H1 (cell line): ENCODE measurements at regions not wholly inside any gene's neighbourhood (a gene's known extent, or its start where the extent isn't known, plus 50 kb on each side); places are given as distances from the start of the nearest gene placed in this dataset.

Experiments
- CTCF ChIA-PET: fragments of 300-600 bp; sonication (Branson Sonifier 250); formaldehyde crosslinking; loops from one replicate; lab custom pipeline; 2021; ENCODE audit not compliant: partially characterized antibody; lab: Charles Lee
- POLR2A ChIA-PET: fragments of 300-600 bp; sonication (Branson Sonifier 250); formaldehyde crosslinking; loops from one replicate; lab custom pipeline; 2021; ENCODE audit warnings: inconsistent platforms; ENCODE audit not compliant: partially characterized antibody; lab: Charles Lee
- DNase-seq, 2 experiments: peaks; one replicate each; pipeline versions ENCODE4 v3.0.0 to v3.0.0-alpha.2; 2010 to 2022; ENCODE audit warnings: low spot score in 2 of 2, low read depth in 1 of 2, mixed read lengths in 1 of 2
- FAIRE-seq: peaks from 2 replicates; lab custom pipeline; 2011; peaks lifted over from hg19 to GRCh38; lab: Jason Lieb, UNC
- H2AFZ ChIP-seq: 2 replicates; pipeline ENCODE4 v1.8.1; 2012; ENCODE audit warnings: low read length, inconsistent platforms
- H2AK5ac ChIP-seq: 2 replicates; pipeline ENCODE4 v1.6.1; 2013; ENCODE audit warnings: low read depth, low read length
- H2BK120ac ChIP-seq: replicated peaks from 2 replicates; pipeline ENCODE3; 2013; ENCODE audit warnings: low read depth, low read length, inconsistent platforms
- H2BK12ac ChIP-seq: 2 replicates; pipeline ENCODE4 v1.6.1; 2013; ENCODE audit warnings: low read depth, low read length
- H2BK15ac ChIP-seq: 2 replicates; pipeline ENCODE4 v1.6.1; 2013; ENCODE audit warnings: low read length
- H2BK20ac ChIP-seq: 2 replicates; pipeline ENCODE4 v1.6.1; 2013; ENCODE audit warnings: low read length
- H2BK5ac ChIP-seq: 2 replicates; pipeline ENCODE4 v1.6.1; 2013; ENCODE audit warnings: low read depth, low read length
- H3K14ac ChIP-seq: 2 replicates; pipeline ENCODE4 v1.6.1; 2013; ENCODE audit warnings: inconsistent platforms; ENCODE audit not compliant: insufficient read length
- H3K18ac ChIP-seq: 2 replicates; pipeline ENCODE4 v1.6.1; 2013; ENCODE audit warnings: low read length; ENCODE audit errors: extremely low read depth
- H3K23ac ChIP-seq: 2 replicates; pipeline ENCODE4 v1.6.1; 2013; ENCODE audit warnings: inconsistent platforms; ENCODE audit not compliant: insufficient read length
- H3K23me2 ChIP-seq: 2 replicates; pipeline ENCODE4 v1.6.1; 2013; ENCODE audit warnings: low read depth, low read length
- H3K27ac ChIP-seq: 2 replicates; pipeline ENCODE4 v1.6.1; 2011; ENCODE audit warnings: low read depth, low read length, inconsistent platforms
- H3K27me3 ChIP-seq, 4 experiments: replicated peaks in 1 of 4; 1 replicate in 1 of 4; 2 replicates in 3 of 4; pipeline versions ENCODE4 v1.6.1 to v1.8.1; 2011 to 2013; ENCODE audit warnings: low read length in 3 of 4, mild to moderate bottlenecking in 3 of 4, inconsistent platforms in 2 of 4, mixed read lengths in 2 of 4, moderate library complexity in 1 of 4; ENCODE audit not compliant: control insufficient read depth in 3 of 4, insufficient read depth in 3 of 4; ENCODE audit errors: extremely low read depth in 1 of 4
- H3K36me3 ChIP-seq, 4 experiments: 2 replicates each; pipeline versions ENCODE4 v1.6.1 to v1.8.1; 2011 to 2013; ENCODE audit warnings: mild to moderate bottlenecking in 4 of 4, low read length in 3 of 4, moderate library complexity in 2 of 4, control low read depth in 1 of 4, inconsistent platforms in 1 of 4; ENCODE audit not compliant: insufficient read depth in 4 of 4, control insufficient read depth in 2 of 4
- H3K4ac ChIP-seq: replicated peaks from 2 replicates; pipeline ENCODE3; 2013; ENCODE audit warnings: low read length, low read depth, mixed read lengths, inconsistent platforms; ENCODE audit not compliant: insufficient read length
- H3K4me1 ChIP-seq, 4 experiments: replicated peaks in 1 of 4; 1 replicate in 1 of 4; 2 replicates in 3 of 4; pipeline versions ENCODE4 v1.6.1 to v1.8.1; 2011 to 2013; ENCODE audit warnings: low read length in 3 of 4, inconsistent platforms in 2 of 4, mixed read lengths in 1 of 4; ENCODE audit not compliant: insufficient read depth in 4 of 4, control insufficient read depth in 3 of 4
- H3K4me2 ChIP-seq, 2 experiments: 2 replicates each; pipeline versions ENCODE4 v1.6.1 to v1.8.1; 2011 to 2013; ENCODE audit warnings: low read depth in 2 of 2, low read length in 2 of 2, control low read depth in 1 of 2, inconsistent platforms in 1 of 2, mild to moderate bottlenecking in 1 of 2; ENCODE audit not compliant: insufficient read depth in 1 of 2
- H3K4me3 ChIP-seq, 4 experiments: fragments of 200-600, 300-600 bp in 1 of 4; sonication (generic), shearing (Covaris generic), sonication (Bioruptor Twin) in 1 of 4; 2 replicates each; pipeline versions ENCODE4 v1.5.1 to v1.8.1; 2011 to 2016; ENCODE audit warnings: low read length in 4 of 4, low read depth in 3 of 4, control low read depth in 2 of 4, inconsistent platforms in 2 of 4, mild to moderate bottlenecking in 2 of 4, mixed read lengths in 1 of 4, moderate library complexity in 1 of 4; ENCODE audit not compliant: insufficient read depth in 2 of 4; ENCODE audit errors: extremely low read depth in 1 of 4
- H3K56ac ChIP-seq: replicated peaks from 2 replicates; pipeline ENCODE3; 2013; ENCODE audit warnings: low read depth, mild to moderate bottlenecking, mixed read lengths, low read length, inconsistent platforms; ENCODE audit not compliant: insufficient read length
- H3K79me1 ChIP-seq: 2 replicates; pipeline ENCODE4 v1.6.1; 2013; ENCODE audit warnings: low read depth, low read length, control low read depth
- H3K79me2 ChIP-seq, 2 experiments: 2 replicates each; pipeline versions ENCODE4 v1.6.1 to v1.8.1; 2012 to 2013; ENCODE audit warnings: low read length in 2 of 2, mild to moderate bottlenecking in 2 of 2, inconsistent platforms in 1 of 2; ENCODE audit not compliant: insufficient read depth in 2 of 2, control insufficient read depth in 1 of 2
- H3K9ac ChIP-seq, 4 experiments: replicated peaks in 1 of 4; 1 replicate in 1 of 4; 2 replicates in 3 of 4; pipeline versions ENCODE4 v1.6.1 to v1.8.1; 2011 to 2013; ENCODE audit warnings: low read depth in 3 of 4, low read length in 3 of 4, control low read depth in 2 of 4, mild to moderate bottlenecking in 2 of 4, moderate library complexity in 2 of 4, inconsistent platforms in 1 of 4; ENCODE audit errors: extremely low read depth in 1 of 4
- H3K9me3 ChIP-seq, 2 experiments: 2 replicates each; pipeline versions ENCODE4 v1.6.1 to v1.8.1; 2012 to 2013; ENCODE audit warnings: mild to moderate bottlenecking in 2 of 2, moderate library complexity in 2 of 2, control low read depth in 1 of 2, inconsistent platforms in 1 of 2, low read depth in 1 of 2, low read length in 1 of 2, mixed read lengths in 1 of 2; ENCODE audit not compliant: insufficient read depth in 2 of 2
- H4K20me1 ChIP-seq, 2 experiments: replicated peaks in 1 of 2; 2 replicates each; pipeline versions ENCODE3 to v1.8.1; 2011 to 2013; ENCODE audit warnings: inconsistent platforms in 2 of 2, low read length in 2 of 2, mild to moderate bottlenecking in 1 of 2; ENCODE audit not compliant: insufficient read depth in 2 of 2, control insufficient read depth in 1 of 2
- H4K5ac ChIP-seq: 2 replicates; pipeline ENCODE4 v1.6.1; 2013; ENCODE audit warnings: low read length, low read depth, mixed read lengths, inconsistent platforms; ENCODE audit not compliant: insufficient read length
- H4K8ac ChIP-seq: 2 replicates; pipeline ENCODE4 v1.8.0; 2013; ENCODE audit warnings: mild to moderate bottlenecking, moderate library complexity, low read length, inconsistent platforms; ENCODE audit not compliant: insufficient read depth; ENCODE audit errors: extremely low read depth
- H4K91ac ChIP-seq: replicated peaks from 2 replicates; pipeline ENCODE3; 2013; ENCODE audit warnings: low read length, mixed read lengths, inconsistent platforms; ENCODE audit not compliant: insufficient read length
- ASH2L ChIP-seq: fragments of 200-600, 300-600 bp; sonication (generic); IDR thresholded peaks from one replicate; pipeline ENCODE4 v1.7.1; 2017; ENCODE audit warnings: low read length
- CEBPB ChIP-seq: IDR thresholded peaks from 2 replicates; pipeline ENCODE4 v1.6.1; 2012; ENCODE audit warnings: low read depth, low read length
- E2F6 ChIP-seq: IDR thresholded peaks from 2 replicates; pipeline ENCODE4 v1.6.1; 2012; ENCODE audit warnings: inconsistent platforms
- GTF2F1 ChIP-seq: IDR thresholded peaks from 2 replicates; pipeline ENCODE4 v1.6.1; 2012; ENCODE audit warnings: low read depth, low read length, improper control_type of control experiment, borderline replicate concordance
- HDAC2 ChIP-seq, 2 experiments: fragments of 300-600 bp in 1 of 2; sonication (generic) in 1 of 2; IDR thresholded peaks; 2 replicates each; pipeline ENCODE4 v1.6.1; 2011 to 2012; ENCODE audit warnings: low read depth in 2 of 2, low read length in 2 of 2, mild to moderate bottlenecking in 2 of 2, moderate library complexity in 2 of 2, borderline replicate concordance in 1 of 2, inconsistent platforms in 1 of 2
- HDAC6 ChIP-seq: IDR thresholded peaks from one replicate; pipeline ENCODE4 v1.7.1; 2012; ENCODE audit warnings: low read depth, mild to moderate bottlenecking, inconsistent platforms, low read length, moderate library complexity
- MAFK ChIP-seq: IDR thresholded peaks from 2 replicates; pipeline ENCODE4 v1.6.1; 2012; ENCODE audit warnings: low read depth, mild to moderate bottlenecking, improper control_type of control experiment, low read length
- NRF1 ChIP-seq: IDR thresholded peaks from 2 replicates; pipeline ENCODE4 v1.6.1; 2011; ENCODE audit warnings: mild to moderate bottlenecking, low read depth, low read length, improper control_type of control experiment
- SIN3A ChIP-seq, 2 experiments: IDR thresholded peaks in 1 of 2; conservative IDR thresholded peaks in 1 of 2; 2 replicates each; pipeline ENCODE4 v1.6.1; 2011 to 2012; ENCODE audit warnings: low read length in 2 of 2, improper control_type of control experiment in 1 of 2, low read depth in 1 of 2, mild to moderate bottlenecking in 1 of 2
- SP1 ChIP-seq: IDR thresholded peaks from 2 replicates; pipeline ENCODE4 v1.6.1; 2011; ENCODE audit warnings: low read depth, low read length
- TAF7 ChIP-seq: optimal IDR thresholded peaks from 2 replicates; pipeline ENCODE3; 2011; ENCODE audit warnings: low read depth, mild to moderate bottlenecking, inconsistent platforms, low read length, moderate library complexity, borderline replicate concordance
- TBP ChIP-seq: IDR thresholded peaks from 2 replicates; pipeline ENCODE4 v1.6.1; 2011; ENCODE audit warnings: low read depth, low read length, improper control_type of control experiment
- TCF12 ChIP-seq: IDR thresholded peaks from 2 replicates; pipeline ENCODE4 v1.6.1; 2011; ENCODE audit warnings: low read depth, mild to moderate bottlenecking, low read length
- WGBS, 2 experiments: shearing (Covaris generic) in 1 of 2; methylation state at CpG; one replicate each; pipeline versions ENCODE4 v1.1.6 to v1.1.7; 2013 to 2015; ENCODE audit warnings: low lambda C conversion rate in 2 of 2, mixed read lengths in 2 of 2, inconsistent platforms in 1 of 2, low coverage in 1 of 2, missing lambda C conversion rate in 1 of 2; ENCODE audit not compliant: insufficient replicate concordance in 2 of 2, insufficient coverage in 1 of 2, insufficient read length in 1 of 2; ENCODE audit errors: extremely low coverage in 1 of 2, missing lambda C conversion rate in 1 of 2; 5-methylcytosine and 5-hydroxymethylcytosine counted together

- FAIRE-seq: no peak
- no peak overlapping the region for H4K5ac ChIP-seq
- no peaks in the 10 kb centered on the region for H3K23me2 ChIP-seq
- H3K79me2 ChIP-seq: no peaks in the 10 kb centered on the region
- no peak overlapping the region for H2BK20ac ChIP-seq
- no peak overlapping the region for H4K91ac ChIP-seq
- H3K27ac ChIP-seq: no peak overlapping the region
- no peaks in the 10 kb centered on the region for H3K79me1 ChIP-seq
- no peak overlapping the region for H3K18ac ChIP-seq
- H3K4me3 ChIP-seq: no peak overlapping the region
- no peaks in the 10 kb centered on the region for H4K20me1 ChIP-seq
- H4K8ac ChIP-seq: no peak overlapping the region
- no peak overlapping the region for H2AK5ac ChIP-seq
- H3K14ac ChIP-seq: no peak overlapping the region
- H3K36me3 ChIP-seq: no peaks in the 10 kb centered on the region
- no peak for DNase-seq
- no peak overlapping the region for H2BK120ac ChIP-seq
- no peaks in the 10 kb centered on the region for H3K4me1 ChIP-seq
- peaks cover 0 to 1% (median 0%) of the 10 kb centered on the region in 4 experiments; a peak in 1 of 7 replicates for H3K27me3 ChIP-seq
- H2BK15ac ChIP-seq: no peak overlapping the region
- H3K23ac ChIP-seq: no peak overlapping the region
- no peak overlapping the region for H2BK12ac ChIP-seq
- H3K4me2 ChIP-seq: no peak overlapping the region
- CTCF ChIA-PET: interaction anchor here (1.1 kb wide), 1 partner anchor 17 kb away, joined by 3 read pairs; no protein-coding TSS in a partner anchor
- WGBS, 2 experiments: 93% methylated on average over 2 of the region's 2 CpGs; no CpG with 5 or more reads in 1 of the 2 experiments
- H3K9ac ChIP-seq: no peak overlapping the region
- H3K9me3 ChIP-seq: no peaks in the 10 kb centered on the region
- H3K4ac ChIP-seq: no peak overlapping the region
- no peak overlapping the region for H2AFZ ChIP-seq
- no peak overlapping the region for H2BK5ac ChIP-seq
- POLR2A ChIA-PET: no interaction called here
- H3K56ac ChIP-seq: no peak overlapping the region
- TF ChIP-seq CEBPB: no peak
- TF ChIP-seq SP1: no peak
- TF ChIP-seq ASH2L: no peak
- no peak for TF ChIP-seq SIN3A (conservative IDR thresholded peaks at IDR 0.05 in 1 of 2, IDR thresholded peaks at IDR 0.05 in 1 of 2; ENCODE audit: low read depth in 1 of 2, low read length in 2 of 2)
- TF ChIP-seq E2F6: no peak
- no peak for TF ChIP-seq HDAC6
- no peak for TF ChIP-seq NRF1
- no peak for TF ChIP-seq TCF12
- TF ChIP-seq GTF2F1: no peak
- no peak for TF ChIP-seq MAFK
- no peak for TF ChIP-seq TAF7
- no peak for TF ChIP-seq HDAC2 (IDR thresholded peaks at IDR 0.05; ENCODE audit: borderline replicate concordance in 1 of 2, low read depth in 2 of 2, low read length in 2 of 2)
- no peak for TF ChIP-seq TBP
Observed at GRCh38 chr1:195328681-195329080, 1279.6 kb downstream of the KCNT2 start.
